H9 (cell line): ENCODE measurements at regions not wholly inside any gene's neighbourhood (a gene's known extent, or its start where the extent isn't known, plus 50 kb on each side); places are given as distances from the start of the nearest gene placed in this dataset.

ENCODE experiments used
- DNase-seq: peaks from one replicate; pipeline ENCODE4 v3.0.0-alpha.2; 2017
- H2AFZ ChIP-seq: one replicate; pipeline ENCODE4 v1.6.1; 2013; ENCODE audit warnings: mild to moderate bottlenecking, low read length, control low read depth, moderate library complexity
- H2AK5ac ChIP-seq: 2 replicates; pipeline ENCODE4 v1.6.1; 2013; ENCODE audit warnings: low read length, control low read depth, mixed read lengths; ENCODE audit not compliant: insufficient read length
- H2BK120ac ChIP-seq: one replicate; pipeline ENCODE4 v1.6.1; 2013; ENCODE audit warnings: low read depth, mild to moderate bottlenecking, low read length, control low read depth, inconsistent platforms; ENCODE audit not compliant: poor library complexity, severe bottlenecking
- H2BK12ac ChIP-seq: 2 replicates; pipeline ENCODE4 v1.6.1; 2013; ENCODE audit warnings: low read length, control low read depth, mixed read lengths, low read depth; ENCODE audit not compliant: insufficient read length
- H2BK15ac ChIP-seq: 2 replicates; pipeline ENCODE4 v1.6.1; 2013; ENCODE audit warnings: low read depth, low read length, control low read depth
- H2BK20ac ChIP-seq: one replicate; pipeline ENCODE4 v1.6.1; 2013; ENCODE audit warnings: low read depth, mild to moderate bottlenecking, low read length, control low read depth, inconsistent platforms; ENCODE audit not compliant: poor library complexity, severe bottlenecking
- H2BK5ac ChIP-seq: 2 replicates; pipeline ENCODE4 v1.6.1; 2013; ENCODE audit warnings: low read length, control low read depth, mixed read lengths; ENCODE audit not compliant: insufficient read length
- H3K14ac ChIP-seq: 2 replicates; pipeline ENCODE4 v1.6.1; 2013; ENCODE audit warnings: low read length, control low read depth; ENCODE audit not compliant: insufficient read depth
- H3K18ac ChIP-seq: 2 replicates; pipeline ENCODE4 v1.6.1; 2013; ENCODE audit warnings: low read depth, mild to moderate bottlenecking, mixed read lengths, low read length, control low read depth; ENCODE audit not compliant: insufficient read length
- H3K23ac ChIP-seq: 2 replicates; pipeline ENCODE4 v1.6.1; 2013; ENCODE audit warnings: low read length, control low read depth, mixed read lengths, low read depth; ENCODE audit not compliant: insufficient read length
- H3K23me2 ChIP-seq: 2 replicates; pipeline ENCODE4 v1.6.1; 2013; ENCODE audit warnings: low read depth, mild to moderate bottlenecking, mixed read lengths, low read length, control low read depth; ENCODE audit not compliant: insufficient read length, poor library complexity, severe bottlenecking
- H3K27ac ChIP-seq: 2 replicates; pipeline ENCODE4 v1.5.1; 2013; ENCODE audit warnings: low read length, control low read depth, mixed read lengths, low read depth; ENCODE audit not compliant: insufficient read length
- H3K27me3 ChIP-seq: 2 replicates; pipeline ENCODE4 v1.6.1; 2013; ENCODE audit warnings: low read length, control low read depth, inconsistent platforms; ENCODE audit not compliant: insufficient read depth
- H3K4ac ChIP-seq: 2 replicates; pipeline ENCODE4 v1.6.1; 2013; ENCODE audit warnings: low read depth, mild to moderate bottlenecking, control low read depth, inconsistent platforms, low read length, moderate library complexity
- H3K4me1 ChIP-seq: 2 replicates; pipeline ENCODE4 v1.6.1; 2013; ENCODE audit warnings: low read length, control low read depth, inconsistent platforms; ENCODE audit not compliant: insufficient read depth
- H3K4me2 ChIP-seq: 2 replicates; pipeline ENCODE4 v1.6.1; 2013; ENCODE audit warnings: low read length, control low read depth, mixed read lengths; ENCODE audit not compliant: insufficient read length, insufficient read depth
- H3K56ac ChIP-seq: 2 replicates; pipeline ENCODE4 v1.6.1; 2013; ENCODE audit warnings: low read depth, mild to moderate bottlenecking, mixed read lengths, low read length, control low read depth; ENCODE audit not compliant: insufficient read length
- H3K79me1 ChIP-seq: 2 replicates; pipeline ENCODE4 v1.6.1; 2013; ENCODE audit warnings: low read depth, mild to moderate bottlenecking, moderate library complexity, low read length, control low read depth, inconsistent platforms; ENCODE audit not compliant: insufficient read depth, poor library complexity, severe bottlenecking
- H3K79me2 ChIP-seq: 2 replicates; pipeline ENCODE4 v1.6.1; 2013; ENCODE audit warnings: low read length, control low read depth, inconsistent platforms; ENCODE audit not compliant: insufficient read depth
- H3K9ac ChIP-seq: 2 replicates; pipeline ENCODE4 v1.6.1; 2013; ENCODE audit warnings: low read length, control low read depth, mixed read lengths; ENCODE audit not compliant: insufficient read length; ENCODE audit errors: extremely low read depth
- H3K9me3 ChIP-seq: one replicate; pipeline ENCODE4 v1.6.1; 2013; ENCODE audit warnings: low read depth, low read length, inconsistent platforms; ENCODE audit not compliant: control insufficient read depth
- H3T11ph ChIP-seq: one replicate; pipeline ENCODE4 v1.6.1; 2013; ENCODE audit warnings: mild to moderate bottlenecking, low read length, control low read depth, inconsistent platforms
- H4K20me1 ChIP-seq: one replicate; pipeline ENCODE4 v1.6.1; 2013; ENCODE audit not compliant: control insufficient read depth, insufficient read length, insufficient read depth
- H4K5ac ChIP-seq: 2 replicates; pipeline ENCODE4 v1.6.1; 2013; ENCODE audit warnings: low read depth, mild to moderate bottlenecking, mixed read lengths, low read length, control low read depth; ENCODE audit not compliant: insufficient read length
- H4K8ac ChIP-seq: replicated peaks from 2 replicates; pipeline ENCODE4 v1.6.1; 2013; ENCODE audit warnings: low read length, control low read depth, mixed read lengths, low read depth; ENCODE audit not compliant: insufficient read length
- H4K91ac ChIP-seq: 2 replicates; pipeline ENCODE4 v1.6.1; 2013; ENCODE audit warnings: low read depth, mild to moderate bottlenecking, moderate library complexity, mixed read lengths, low read length, control low read depth; ENCODE audit not compliant: insufficient read length
- H3K27ac Mint-ChIP-seq, 3 experiments: 2 replicates in 2 of 3; 3 replicates in 1 of 3; pipeline ENCODE4 v1.8.0; 2020 to 2021; ENCODE audit warnings: mixed read lengths in 3 of 3, mild to moderate bottlenecking in 1 of 3, moderate library complexity in 1 of 3
- H3K27me3 Mint-ChIP-seq: 2 replicates; pipeline ENCODE4 v1.8.0; 2021; ENCODE audit warnings: low read depth, mild to moderate bottlenecking, moderate library complexity, mixed read lengths
- H3K36me3 Mint-ChIP-seq, 3 experiments: 2 replicates in 2 of 3; 3 replicates in 1 of 3; pipeline ENCODE4 v1.8.0; 2020 to 2021; ENCODE audit warnings: low read depth in 3 of 3, mixed read lengths in 3 of 3; ENCODE audit not compliant: insufficient read depth in 1 of 3
- H3K4me1 Mint-ChIP-seq, 2 experiments: 2 replicates each; pipeline ENCODE4 v1.8.0; 2020; ENCODE audit warnings: mixed read lengths in 2 of 2
- H3K4me3 Mint-ChIP-seq, 2 experiments: 2 replicates in 1 of 2; 3 replicates in 1 of 2; pipeline ENCODE4 v1.8.0; 2020 to 2021; ENCODE audit warnings: mild to moderate bottlenecking in 2 of 2, mixed read lengths in 2 of 2, moderate library complexity in 1 of 2
- H3K9me3 Mint-ChIP-seq, 2 experiments: 2 replicates in 1 of 2; 3 replicates in 1 of 2; pipeline ENCODE4 v1.8.0; 2020; ENCODE audit warnings: mild to moderate bottlenecking in 2 of 2, mixed read lengths in 2 of 2, moderate library complexity in 1 of 2
- WGBS: extraction: QIAGEN DNeasy Blood & Tissue Kit; methylation state at CpG from one replicate; pipeline ENCODE4 v1.1.7; 2013; ENCODE audit warnings: missing lambda C conversion rate, low lambda C conversion rate, mixed read lengths; ENCODE audit not compliant: insufficient read length; ENCODE audit errors: extremely low coverage; 5-methylcytosine and 5-hydroxymethylcytosine counted together
- TF ChIP-seq, protein P1 (sequence below): fragments of 200-600 bp; sonication (generic); conservative IDR thresholded peaks from 3 replicates; pipeline ENCODE4 v1.8.0; 2021; ENCODE audit warnings: antibody characterized with exemption, mild to moderate bottlenecking

DNA sequence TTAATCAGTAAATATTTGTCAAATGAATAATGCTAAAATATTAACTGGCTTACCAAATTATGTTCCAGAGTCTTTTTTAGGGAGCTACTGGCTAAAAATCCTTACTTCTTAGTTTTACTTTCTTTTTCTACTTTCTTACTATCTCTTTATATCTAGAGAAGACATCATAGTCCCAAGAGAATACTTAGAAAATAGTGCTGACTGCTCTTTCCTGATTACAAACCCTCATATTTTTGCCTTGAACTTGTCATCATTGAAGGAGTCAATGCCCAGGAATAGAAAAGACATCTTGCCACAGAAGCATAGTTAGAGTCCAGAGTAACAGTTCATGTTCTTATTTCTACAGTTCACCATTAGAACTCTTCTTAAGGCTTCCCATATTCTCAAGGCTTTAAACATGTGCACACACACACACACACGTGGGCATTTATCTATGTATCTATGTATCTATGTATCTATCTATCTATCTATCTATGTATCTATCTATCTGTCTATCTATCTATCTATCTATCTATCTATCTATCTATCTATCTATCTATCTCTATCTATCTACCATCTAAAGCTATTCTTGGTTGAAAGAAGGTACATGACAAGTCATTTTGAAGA lies 654.3 kb downstream of the ANXA1 start:
- TF ChIP-seq, protein P1, sequence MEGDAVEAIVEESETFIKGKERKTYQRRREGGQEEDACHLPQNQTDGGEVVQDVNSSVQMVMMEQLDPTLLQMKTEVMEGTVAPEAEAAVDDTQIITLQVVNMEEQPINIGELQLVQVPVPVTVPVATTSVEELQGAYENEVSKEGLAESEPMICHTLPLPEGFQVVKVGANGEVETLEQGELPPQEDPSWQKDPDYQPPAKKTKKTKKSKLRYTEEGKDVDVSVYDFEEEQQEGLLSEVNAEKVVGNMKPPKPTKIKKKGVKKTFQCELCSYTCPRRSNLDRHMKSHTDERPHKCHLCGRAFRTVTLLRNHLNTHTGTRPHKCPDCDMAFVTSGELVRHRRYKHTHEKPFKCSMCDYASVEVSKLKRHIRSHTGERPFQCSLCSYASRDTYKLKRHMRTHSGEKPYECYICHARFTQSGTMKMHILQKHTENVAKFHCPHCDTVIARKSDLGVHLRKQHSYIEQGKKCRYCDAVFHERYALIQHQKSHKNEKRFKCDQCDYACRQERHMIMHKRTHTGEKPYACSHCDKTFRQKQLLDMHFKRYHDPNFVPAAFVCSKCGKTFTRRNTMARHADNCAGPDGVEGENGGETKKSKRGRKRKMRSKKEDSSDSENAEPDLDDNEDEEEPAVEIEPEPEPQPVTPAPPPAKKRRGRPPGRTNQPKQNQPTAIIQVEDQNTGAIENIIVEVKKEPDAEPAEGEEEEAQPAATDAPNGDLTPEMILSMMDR, result no peak
- Histone ChIP-seq H2AFZ (no peak overlapping the region), H3K18ac (no peak overlapping the region), H2AK5ac (no peak overlapping the region), H3K27ac (no peak overlapping the region), H2BK15ac (no peak overlapping the region), H3K4me2 (no peak overlapping the region), H2BK5ac (no peak overlapping the region), H2BK20ac (no peak overlapping the region), H4K91ac (no peak overlapping the region), H3K79me2 (no peaks in the 10 kb centered on the region), H2BK120ac (no peak overlapping the region), H4K8ac (no peak overlapping the region), H3K23ac (no peak overlapping the region), H3K23me2 (no peaks in the 10 kb centered on the region), H4K5ac (no peak overlapping the region), H3K9me3 (no peaks in the 10 kb centered on the region), H3T11ph (no peak overlapping the region), H3K27me3 (no peaks in the 10 kb centered on the region), H3K14ac (no peak overlapping the region), H3K4me1 (no peaks in the 10 kb centered on the region), H3K56ac (no peak overlapping the region), H3K4ac (no peak overlapping the region), H3K79me1 (no peaks in the 10 kb centered on the region), H2BK12ac (no peak overlapping the region), H3K9ac (no peak overlapping the region), H4K20me1 (no peaks in the 10 kb centered on the region)
- no peaks in the 10 kb centered on the region for H3K36me3 Mint-ChIP-seq
- DNase-seq, result no peak
- H3K27ac Mint-ChIP-seq, result no peak overlapping the region
- peaks cover 0 to 2% of the 10 kb centered on the region in 2 experiments; a peak in 2 of 4 replicates for H3K4me1 Mint-ChIP-seq
- no peaks in the 10 kb centered on the region for H3K27me3 Mint-ChIP-seq
- no peaks in the 10 kb centered on the region for H3K9me3 Mint-ChIP-seq
- no peak overlapping the region for H3K4me3 Mint-ChIP-seq
- no CpG with 5 or more reads among the region's 1 CpG for WGBS
